ENCODE measurements at regions not wholly inside any gene's neighbourhood (a gene's known extent, or its start where the extent isn't known, plus 50 kb on each side); places are given as distances from the start of the nearest gene placed in this dataset.
"Not testable (repeated sequence)": the region's sequence is repeated elsewhere in the genome, so short reads cannot be mapped to it uniquely, and the experiment has no call there.

- DNase-seq (ENCODE audit: low read depth in 2 of 2): no peak
Measured at GRCh38 chr4:89497517-89498308, 190.1 kb upstream of the GPRIN3 start.

- no peak for DNase-seq (ENCODE audit: low read depth in 2 of 2)
Measured at GRCh38 chr4:89496851-89497250, 189.3 kb upstream of the GPRIN3 start.

- no peak for DNase-seq (ENCODE audit: low read depth in 2 of 2)
Measured at GRCh38 chr4:89493367-89493766, 185.8 kb upstream of the GPRIN3 start.

- DNase-seq (ENCODE audit: low read depth in 2 of 2): no peak
Measured at GRCh38 chr4:89492581-89493071, 185.0 kb upstream of the GPRIN3 start.

GRCh38 chr4:89491761-89492160 is 184.2 kb upstream of the GPRIN3 start:
- DNase-seq (ENCODE audit: low read depth in 2 of 2): no peak

GRCh38 chr4:89489921-89490431 is 182.4 kb upstream of the GPRIN3 start:
- DNase-seq (ENCODE audit: low read depth in 2 of 2): not testable (repeated sequence)

GRCh38 chr4:89489338-89489771 is 181.8 kb upstream of the GPRIN3 start:
- no peak for DNase-seq (ENCODE audit: low read depth in 2 of 2)

- no peak for DNase-seq (ENCODE audit: low read depth in 2 of 2)
Measured at GRCh38 chr4:89488736-89489135, 181.1 kb upstream of the GPRIN3 start.

GRCh38 chr4:89486673-89487072 is 179.1 kb upstream of the GPRIN3 start:
- DNase-seq (ENCODE audit: low read depth in 2 of 2): no peak

- DNase-seq (ENCODE audit: low read depth in 2 of 2): no peak
Measured at GRCh38 chr4:89486042-89486441, 178.4 kb upstream of the GPRIN3 start.

- DNase-seq (ENCODE audit: low read depth in 2 of 2): no peak
Measured at GRCh38 chr4:89483833-89484232, 176.2 kb upstream of the GPRIN3 start.

- DNase-seq (ENCODE audit: low read depth in 2 of 2): no peak
Measured at GRCh38 chr4:89482926-89483595, 175.5 kb upstream of the GPRIN3 start.

GRCh38 chr4:89482251-89482650 is 174.7 kb upstream of the GPRIN3 start:
- no peak for DNase-seq (ENCODE audit: low read depth in 2 of 2)

- peak in 1 of 2 donors; percentile 6 for DNase-seq (ENCODE audit: low read depth in 2 of 2)
Measured at GRCh38 chr4:89469930-89470375, 162.4 kb upstream of the GPRIN3 start.

- no peak for DNase-seq (ENCODE audit: low read depth in 2 of 2)
Measured at GRCh38 chr4:89469516-89469915, 161.9 kb upstream of the GPRIN3 start.

GRCh38 chr4:89468602-89469001 is 161.0 kb upstream of the GPRIN3 start:
- no peak for DNase-seq (ENCODE audit: low read depth in 2 of 2)

- no peak for DNase-seq (ENCODE audit: low read depth in 2 of 2)
Measured at GRCh38 chr4:89463341-89463740, 155.7 kb upstream of the GPRIN3 start.

GRCh38 chr4:89447543-89447942 is 139.9 kb upstream of the GPRIN3 start:
- DNase-seq (ENCODE audit: low read depth in 2 of 2): no peak

- DNase-seq (ENCODE audit: low read depth in 2 of 2): no peak
Measured at GRCh38 chr4:89446193-89446592, 138.6 kb upstream of the GPRIN3 start.

GRCh38 chr4:89439533-89439932 is 131.9 kb upstream of the GPRIN3 start:
- DNase-seq (ENCODE audit: low read depth in 2 of 2): no peak

- peak; percentile 5 to 10 for DNase-seq (ENCODE audit: low read depth in 2 of 2)
Measured at GRCh38 chr4:89438102-89438831, 130.7 kb upstream of the GPRIN3 start.

GRCh38 chr4:89434364-89434988 is 126.9 kb upstream of the GPRIN3 start:
- DNase-seq (ENCODE audit: low read depth in 2 of 2): no peak

Measured in stimulated activated CD8-positive, alpha-beta memory T cell treated with anti-CD3 and anti-CD28 coated beads, Interleukin-15, amount 100 ng/mL, for 4 hours (primary cell).